Keratinocyte (primary cell): ENCODE measurements at regions not wholly inside any gene's neighbourhood (a gene's known extent, or its start where the extent isn't known, plus 50 kb on each side); places are given as distances from the start of the nearest gene placed in this dataset.

ENCODE experiments used
- DNase-seq: peaks from one replicate; pipeline ENCODE4 v3.0.0-alpha.2; 2011; ENCODE audit warnings: low read depth, missing footprints, low spot score
- FAIRE-seq: peaks from 2 replicates; lab custom pipeline; 2011; peaks lifted over from hg19 to GRCh38; lab: Jason Lieb, UNC
- H2AFZ ChIP-seq: 2 replicates; pipeline ENCODE4 v1.6.0; 2012; ENCODE audit warnings: low read length, control low read depth, inconsistent platforms; ENCODE audit not compliant: control insufficient read depth
- H3K27ac ChIP-seq: 2 replicates; pipeline ENCODE4 v1.5.1; 2011; ENCODE audit warnings: low read length; ENCODE audit not compliant: control insufficient read depth, insufficient read depth
- H3K27me3 ChIP-seq: 3 replicates; pipeline ENCODE4 v1.6.0; 2011; ENCODE audit warnings: low read length; ENCODE audit not compliant: control insufficient read depth, insufficient read depth; ENCODE audit errors: extremely low read depth
- H3K36me3 ChIP-seq, 2 experiments: 2 replicates in 1 of 2; 3 replicates in 1 of 2; pipeline ENCODE4 v1.5.1; 2011; ENCODE audit warnings: low read length in 2 of 2, mild to moderate bottlenecking in 1 of 2; ENCODE audit not compliant: control insufficient read depth in 2 of 2, insufficient read depth in 2 of 2; ENCODE audit errors: extremely low read depth in 1 of 2
- H3K4me1 ChIP-seq: 3 replicates; pipeline ENCODE4 v1.5.1; 2011; ENCODE audit warnings: low read length; ENCODE audit not compliant: control insufficient read depth, insufficient read depth; ENCODE audit errors: extremely low read depth
- H3K4me2 ChIP-seq: 3 replicates; pipeline ENCODE4 v1.6.0; 2011; ENCODE audit warnings: low read depth, low read length; ENCODE audit not compliant: control insufficient read depth, insufficient read depth; ENCODE audit errors: extremely low read depth
- H3K4me3 ChIP-seq, 3 experiments: fragments of 200-600 bp in 1 of 3; sonication (generic) in 1 of 3; 2 replicates in 2 of 3; 3 replicates in 1 of 3; pipeline ENCODE4 v1.5.1; 2011 to 2016; ENCODE audit warnings: low read length in 3 of 3, mild to moderate bottlenecking in 3 of 3, control low read depth in 2 of 3, inconsistent platforms in 1 of 3, low read depth in 1 of 3, mixed read lengths in 1 of 3, mixed run types in 1 of 3, moderate library complexity in 1 of 3; ENCODE audit not compliant: control insufficient read depth in 2 of 3, insufficient read depth in 2 of 3; ENCODE audit errors: extremely low read depth in 1 of 3
- H3K79me2 ChIP-seq: 2 replicates; pipeline ENCODE4 v1.6.0; 2012; ENCODE audit warnings: low read length; ENCODE audit not compliant: control insufficient read depth, insufficient read depth
- H3K9ac ChIP-seq: 3 replicates; pipeline ENCODE4 v1.6.0; 2011; ENCODE audit warnings: low read length; ENCODE audit not compliant: control insufficient read depth, insufficient read depth; ENCODE audit errors: extremely low read depth
- H3K9me1 ChIP-seq: 3 replicates; pipeline ENCODE4 v1.6.0; 2011; ENCODE audit warnings: low read length; ENCODE audit not compliant: control insufficient read depth, insufficient read depth; ENCODE audit errors: extremely low read depth
- H3K9me3 ChIP-seq: 2 replicates; pipeline ENCODE4 v1.5.1; 2012; ENCODE audit warnings: low read depth, low read length; ENCODE audit not compliant: control insufficient read depth
- H4K20me1 ChIP-seq: 3 replicates; pipeline ENCODE4 v1.6.0; 2011; ENCODE audit warnings: low read length; ENCODE audit not compliant: control insufficient read depth, insufficient read depth; ENCODE audit errors: extremely low read depth
- EZH2 ChIP-seq: IDR thresholded peaks from one replicate; pipeline ENCODE4 v1.6.1; 2012; ENCODE audit warnings: inconsistent platforms, mild to moderate bottlenecking, low read length, moderate library complexity
- dilution Hi-C: fragments of 300-500 bp; cut with MboI; formaldehyde crosslinking; loops from one replicate; pipeline ENCODE4 v1.7.0; 2020; ENCODE audit warnings: low sequenced_read_pairs; ENCODE audit not compliant: extremely low pct_ligation_motif_present
- TF ChIP-seq, protein P1 (sequence below), 3 experiments: IDR thresholded peaks in 1 of 3; conservative IDR thresholded peaks in 1 of 3; optimal IDR thresholded peaks in 1 of 3; 2 replicates in 2 of 3; 3 replicates in 1 of 3; pipeline versions ENCODE3 to v1.5.1; 2011; ENCODE audit warnings: low read length in 3 of 3, mild to moderate bottlenecking in 3 of 3, moderate library complexity in 2 of 3, control low read depth in 1 of 3, inconsistent platforms in 1 of 3; ENCODE audit not compliant: insufficient read depth in 2 of 3; ENCODE audit errors: extremely low read depth in 1 of 3

DNA sequence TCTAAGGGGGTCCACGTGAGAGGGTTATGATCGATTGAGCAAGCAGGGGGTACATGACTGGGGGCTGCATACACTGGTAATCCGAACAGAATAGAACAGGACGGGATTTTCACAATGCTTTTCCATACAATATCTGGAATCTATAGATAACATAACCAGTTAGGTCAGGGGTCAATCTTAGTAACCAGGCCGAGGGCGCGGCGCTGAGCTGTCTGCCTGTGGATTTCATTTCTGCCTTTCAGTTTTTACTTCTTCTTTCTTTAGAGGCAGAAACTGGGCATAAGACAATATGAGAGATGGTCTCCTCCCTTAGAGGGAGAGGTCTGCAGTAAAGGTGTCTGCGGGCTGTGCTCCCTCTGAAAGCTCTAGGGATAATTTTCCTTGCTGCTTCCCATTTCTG lies 261.3 kb downstream of the XXYLT1 start:
- H3K27ac ChIP-seq, result no peak overlapping the region
- no peak overlapping the region for H3K4me2 ChIP-seq
- DNase-seq (no peak), FAIRE-seq (no peak)
- no peak overlapping the region for H3K9ac ChIP-seq
- no peaks in the 10 kb centered on the region for H3K9me1 ChIP-seq
- H3K9me3 ChIP-seq, result no peaks in the 10 kb centered on the region
- no peaks in the 10 kb centered on the region for H3K36me3 ChIP-seq
- H2AFZ ChIP-seq, result no peak overlapping the region
- no peaks in the 10 kb centered on the region for H3K79me2 ChIP-seq
- dilution Hi-C loops, result no loop called here
- H3K27me3 ChIP-seq, result peaks cover 10% of the 10 kb centered on the region
- no peaks in the 10 kb centered on the region for H3K4me1 ChIP-seq
- no peaks in the 10 kb centered on the region for H4K20me1 ChIP-seq
- no peak overlapping the region for H3K4me3 ChIP-seq
- TF ChIP-seq, protein P1, sequence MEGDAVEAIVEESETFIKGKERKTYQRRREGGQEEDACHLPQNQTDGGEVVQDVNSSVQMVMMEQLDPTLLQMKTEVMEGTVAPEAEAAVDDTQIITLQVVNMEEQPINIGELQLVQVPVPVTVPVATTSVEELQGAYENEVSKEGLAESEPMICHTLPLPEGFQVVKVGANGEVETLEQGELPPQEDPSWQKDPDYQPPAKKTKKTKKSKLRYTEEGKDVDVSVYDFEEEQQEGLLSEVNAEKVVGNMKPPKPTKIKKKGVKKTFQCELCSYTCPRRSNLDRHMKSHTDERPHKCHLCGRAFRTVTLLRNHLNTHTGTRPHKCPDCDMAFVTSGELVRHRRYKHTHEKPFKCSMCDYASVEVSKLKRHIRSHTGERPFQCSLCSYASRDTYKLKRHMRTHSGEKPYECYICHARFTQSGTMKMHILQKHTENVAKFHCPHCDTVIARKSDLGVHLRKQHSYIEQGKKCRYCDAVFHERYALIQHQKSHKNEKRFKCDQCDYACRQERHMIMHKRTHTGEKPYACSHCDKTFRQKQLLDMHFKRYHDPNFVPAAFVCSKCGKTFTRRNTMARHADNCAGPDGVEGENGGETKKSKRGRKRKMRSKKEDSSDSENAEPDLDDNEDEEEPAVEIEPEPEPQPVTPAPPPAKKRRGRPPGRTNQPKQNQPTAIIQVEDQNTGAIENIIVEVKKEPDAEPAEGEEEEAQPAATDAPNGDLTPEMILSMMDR (optimal IDR thresholded peaks at IDR 0.05 in 1 of 3, IDR thresholded peaks at IDR 0.05 in 1 of 3, conservative IDR thresholded peaks at IDR 0.05 in 1 of 3; ENCODE audit: extremely low read depth in 1 of 3, insufficient read depth in 2 of 3, low read length in 3 of 3), result no peak
- TF ChIP-seq EZH2, result no peak

DNA sequence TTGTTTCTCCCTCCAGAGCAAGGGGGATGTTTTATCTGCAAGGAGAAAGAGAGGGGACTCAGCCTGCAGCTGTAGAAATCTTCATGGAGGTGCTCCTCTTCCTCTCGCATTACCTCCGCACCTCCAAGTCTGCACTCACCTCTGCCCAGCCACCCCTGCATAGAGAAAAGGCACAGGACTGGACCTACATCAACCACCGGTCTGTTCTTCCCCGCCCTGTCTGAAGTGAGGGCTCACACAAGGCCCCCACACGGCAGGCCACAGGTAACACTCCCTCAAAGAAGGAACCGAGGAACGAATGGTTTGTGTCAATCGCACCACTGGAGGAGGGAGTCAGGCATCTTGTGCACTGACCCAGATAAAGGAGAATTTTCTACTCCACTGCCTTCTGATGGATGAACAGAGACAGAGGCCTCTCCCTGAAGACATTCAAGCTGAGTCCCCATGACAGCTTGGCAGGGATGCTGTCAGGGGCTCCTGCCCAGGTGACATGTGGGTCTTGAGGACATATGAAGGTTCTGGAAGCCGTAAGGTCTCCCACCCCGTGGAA lies 260.3 kb downstream of the XXYLT1 start:
- no peaks in the 10 kb centered on the region for H3K4me1 ChIP-seq
- no peak overlapping the region for H3K27ac ChIP-seq
- no peak overlapping the region for H3K9ac ChIP-seq
- TF ChIP-seq, protein P1 (optimal IDR thresholded peaks at IDR 0.05 in 1 of 3, IDR thresholded peaks at IDR 0.05 in 1 of 3, conservative IDR thresholded peaks at IDR 0.05 in 1 of 3; ENCODE audit: extremely low read depth in 1 of 3, insufficient read depth in 2 of 3, low read length in 3 of 3), result no peak
- no peak for TF ChIP-seq EZH2
- no peak overlapping the region for H3K4me3 ChIP-seq
- no peak overlapping the region for H3K4me2 ChIP-seq
- H2AFZ ChIP-seq, result no peak overlapping the region
- dilution Hi-C loops, result no loop called here
- FAIRE-seq (no peak), DNase-seq (no peak)
- no peaks in the 10 kb centered on the region for H3K79me2 ChIP-seq
- H3K27me3 ChIP-seq, result peaks cover 12% of the 10 kb centered on the region
- no peaks in the 10 kb centered on the region for H3K9me1 ChIP-seq
- no peaks in the 10 kb centered on the region for H3K9me3 ChIP-seq
- H4K20me1 ChIP-seq, result no peaks in the 10 kb centered on the region
- H3K36me3 ChIP-seq, result no peaks in the 10 kb centered on the region
